ENCODE measurements at regions not wholly inside any gene's neighbourhood (a gene's known extent, or its start where the extent isn't known, plus 50 kb on each side); places are given as distances from the start of the nearest gene placed in this dataset.

DNA sequence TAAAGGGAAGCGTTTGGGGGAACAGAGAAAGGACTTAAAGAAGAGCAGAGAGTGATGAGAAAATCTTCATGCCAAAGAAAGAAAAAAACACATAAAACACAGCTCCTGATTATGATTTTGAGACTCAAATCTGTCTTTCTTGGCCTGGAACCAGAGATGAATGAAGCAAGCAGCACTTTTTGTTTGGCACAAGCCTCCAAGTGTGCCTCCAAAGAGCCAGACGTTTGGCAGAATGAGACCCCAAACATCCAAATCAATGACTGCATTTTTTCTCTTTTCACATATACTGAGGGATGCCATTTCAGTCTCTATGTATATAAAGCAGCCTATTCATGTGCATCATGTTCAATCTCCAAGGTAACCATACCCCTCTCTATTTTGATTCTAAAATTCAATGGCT lies 424.2 kb downstream of the TUSC1 start:
- TF ChIP-seq CEBPB (IDR thresholded peaks at IDR 0.05) (no peak), YY1 (IDR thresholded peaks at IDR 0.05; ENCODE audit: low read depth) (no peak), EP300 (IDR thresholded peaks at IDR 0.05; ENCODE audit: borderline replicate concordance) (no peak), TAF1 (IDR thresholded peaks at IDR 0.05; ENCODE audit: low read depth) (no peak), REST (IDR thresholded peaks at IDR 0.05; ENCODE audit: low read depth) (no peak), MAX (IDR thresholded peaks at IDR 0.05) (no peak), FOXM1 (IDR thresholded peaks at IDR 0.05; ENCODE audit: borderline replicate concordance, low read depth) (no peak), RAD21 (IDR thresholded peaks at IDR 0.05; ENCODE audit: low read depth) (no peak), ZBTB7A (IDR thresholded peaks at IDR 0.05; ENCODE audit: low read depth) (no peak), NFIC (IDR thresholded peaks at IDR 0.05) (no peak), CREB1 (IDR thresholded peaks at IDR 0.05; ENCODE audit: low read depth) (no peak), TEAD4 (IDR thresholded peaks at IDR 0.05) (no peak)
- TF ChIP-seq, protein P1, sequence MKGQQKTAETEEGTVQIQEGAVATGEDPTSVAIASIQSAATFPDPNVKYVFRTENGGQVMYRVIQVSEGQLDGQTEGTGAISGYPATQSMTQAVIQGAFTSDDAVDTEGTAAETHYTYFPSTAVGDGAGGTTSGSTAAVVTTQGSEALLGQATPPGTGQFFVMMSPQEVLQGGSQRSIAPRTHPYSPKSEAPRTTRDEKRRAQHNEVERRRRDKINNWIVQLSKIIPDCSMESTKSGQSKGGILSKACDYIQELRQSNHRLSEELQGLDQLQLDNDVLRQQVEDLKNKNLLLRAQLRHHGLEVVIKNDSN (IDR thresholded peaks at IDR 0.05) = no peak

DNA sequence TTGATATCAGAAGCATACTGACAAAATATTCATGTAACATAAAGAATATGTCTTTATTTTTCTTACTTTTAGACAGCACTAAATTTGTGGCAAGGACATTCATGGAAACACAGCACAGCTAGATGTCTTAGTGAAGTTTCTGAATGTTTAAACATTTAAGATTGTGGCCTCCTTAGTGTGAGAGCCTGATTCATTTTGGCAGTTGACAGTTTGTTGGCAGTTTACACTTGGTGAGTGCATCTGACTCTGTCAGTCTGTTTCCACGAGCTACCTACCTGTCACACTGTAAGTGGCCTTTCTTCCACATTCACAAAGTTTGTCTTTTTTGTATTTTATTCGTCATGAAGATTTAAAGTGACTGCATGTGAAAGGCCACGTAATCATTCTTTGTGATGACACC lies 436.8 kb downstream of the TUSC1 start:
- TF ChIP-seq ZBTB7A (IDR thresholded peaks at IDR 0.05; ENCODE audit: low read depth) = no peak
- no peak for TF ChIP-seq EP300 (IDR thresholded peaks at IDR 0.05; ENCODE audit: borderline replicate concordance)
- TF ChIP-seq FOXM1 (IDR thresholded peaks at IDR 0.05; ENCODE audit: borderline replicate concordance, low read depth) = no peak
- TF ChIP-seq REST (IDR thresholded peaks at IDR 0.05; ENCODE audit: low read depth) = no peak
- TF ChIP-seq, protein P1 (IDR thresholded peaks at IDR 0.05) = no peak
- TF ChIP-seq CEBPB (IDR thresholded peaks at IDR 0.05) = no peak

GRCh38 chr9:25226901-25227686 lies 451.1 kb downstream of the TUSC1 start:
- TF ChIP-seq CREB1 (IDR thresholded peaks at IDR 0.05; ENCODE audit: low read depth) (no peak), MAX (IDR thresholded peaks at IDR 0.05) (no peak), TAF1 (IDR thresholded peaks at IDR 0.05; ENCODE audit: low read depth) (no peak)

GRCh38 chr9:25225938-25226760 lies 452.1 kb downstream of the TUSC1 start:
- TF ChIP-seq MAX (IDR thresholded peaks at IDR 0.05) = no peak
- TF ChIP-seq YY1 (IDR thresholded peaks at IDR 0.05; ENCODE audit: low read depth) = no peak
- no peak for TF ChIP-seq EP300 (IDR thresholded peaks at IDR 0.05; ENCODE audit: borderline replicate concordance)
- no peak for TF ChIP-seq NFIC (IDR thresholded peaks at IDR 0.05)
- no peak for TF ChIP-seq REST (IDR thresholded peaks at IDR 0.05; ENCODE audit: low read depth)
- no peak for TF ChIP-seq TEAD4 (IDR thresholded peaks at IDR 0.05)
- TF ChIP-seq TAF1 (IDR thresholded peaks at IDR 0.05; ENCODE audit: low read depth) = no peak
